Upper lobe of right lung (tissue), 1 donor: ENCODE measurements at regions not wholly inside any gene's neighbourhood (a gene's known extent, or its start where the extent isn't known, plus 50 kb on each side); places are given as distances from the start of the nearest gene placed in this dataset.

Experiments
- ATAC-seq: fragments of 200-7000 bp; cut with Tn5 transposase; one replicate; pipeline ENCODE4 v1.9.1; 2020; ENCODE audit warnings: mild to moderate bottlenecking, moderate library complexity
- DNase-seq: peaks from one replicate; pipeline ENCODE4 v3.0.0-alpha.2; 2020
- H3K27ac ChIP-seq: fragments of 200-600 bp; one replicate; pipeline ENCODE4 v1.8.0; 2022
- H3K27me3 ChIP-seq: fragments of 200-600 bp; one replicate; pipeline ENCODE4 v1.8.0; 2022; ENCODE audit warnings: mild to moderate bottlenecking
- H3K36me3 ChIP-seq: fragments of 200-600 bp; one replicate; pipeline ENCODE4 v1.8.0; 2022
- H3K4me1 ChIP-seq: fragments of 200-600 bp; one replicate; pipeline ENCODE4 v1.8.0; 2022
- H3K4me3 ChIP-seq: fragments of 200-600 bp; one replicate; pipeline ENCODE4 v1.8.0; 2022; ENCODE audit warnings: mild to moderate bottlenecking
- H3K9me3 ChIP-seq: fragments of 200-600 bp; one replicate; pipeline ENCODE4 v1.8.0; 2022
- intact Hi-C: fragments of 100-400 bp; cut with DNase I; formaldehyde crosslinking; loops from one replicate; pipeline ENCODE4 v1.11.0; 2022
- TF ChIP-seq, protein P1 (sequence below): fragments of 200-600 bp; IDR thresholded peaks from one replicate; pipeline ENCODE4 v1.8.0; 2022; ENCODE audit warnings: antibody characterized with exemption
- donor health status: DM: no; HTN: yes; CAD: no; lungs with severe emphysema.

DNA sequence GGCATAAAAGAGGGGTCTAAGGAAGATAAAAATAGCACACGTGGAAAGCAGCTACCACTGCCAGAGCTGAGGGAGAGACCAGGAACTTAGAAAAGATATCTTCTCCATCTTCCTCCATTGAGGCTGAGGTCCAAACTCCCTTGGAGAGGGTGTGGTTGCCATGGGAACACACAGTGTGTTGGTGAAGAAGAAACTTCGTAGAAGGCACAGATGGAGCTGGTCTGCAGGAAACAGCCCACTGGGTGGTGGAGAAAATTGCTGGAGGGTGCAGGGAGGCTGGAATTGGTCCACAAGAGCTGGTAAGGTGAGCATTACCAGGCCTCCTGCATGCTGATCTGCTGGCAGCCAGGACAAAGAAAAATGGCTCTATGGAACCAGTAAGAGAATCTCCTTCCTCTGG, 191.0 kb downstream of the HRH4 start:
- DNase-seq (no peak), ATAC-seq (no peak)
- Histone ChIP-seq H3K4me1 (no peaks in the 10 kb centered on the region), H3K9me3 (no peaks in the 10 kb centered on the region), H3K4me3 (no peak overlapping the region), H3K36me3 (no peaks in the 10 kb centered on the region), H3K27ac (no peak overlapping the region), H3K27me3 (no peaks in the 10 kb centered on the region)
- TF ChIP-seq, protein P1, sequence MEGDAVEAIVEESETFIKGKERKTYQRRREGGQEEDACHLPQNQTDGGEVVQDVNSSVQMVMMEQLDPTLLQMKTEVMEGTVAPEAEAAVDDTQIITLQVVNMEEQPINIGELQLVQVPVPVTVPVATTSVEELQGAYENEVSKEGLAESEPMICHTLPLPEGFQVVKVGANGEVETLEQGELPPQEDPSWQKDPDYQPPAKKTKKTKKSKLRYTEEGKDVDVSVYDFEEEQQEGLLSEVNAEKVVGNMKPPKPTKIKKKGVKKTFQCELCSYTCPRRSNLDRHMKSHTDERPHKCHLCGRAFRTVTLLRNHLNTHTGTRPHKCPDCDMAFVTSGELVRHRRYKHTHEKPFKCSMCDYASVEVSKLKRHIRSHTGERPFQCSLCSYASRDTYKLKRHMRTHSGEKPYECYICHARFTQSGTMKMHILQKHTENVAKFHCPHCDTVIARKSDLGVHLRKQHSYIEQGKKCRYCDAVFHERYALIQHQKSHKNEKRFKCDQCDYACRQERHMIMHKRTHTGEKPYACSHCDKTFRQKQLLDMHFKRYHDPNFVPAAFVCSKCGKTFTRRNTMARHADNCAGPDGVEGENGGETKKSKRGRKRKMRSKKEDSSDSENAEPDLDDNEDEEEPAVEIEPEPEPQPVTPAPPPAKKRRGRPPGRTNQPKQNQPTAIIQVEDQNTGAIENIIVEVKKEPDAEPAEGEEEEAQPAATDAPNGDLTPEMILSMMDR = no peak
- intact Hi-C loops = no loop called here

DNA sequence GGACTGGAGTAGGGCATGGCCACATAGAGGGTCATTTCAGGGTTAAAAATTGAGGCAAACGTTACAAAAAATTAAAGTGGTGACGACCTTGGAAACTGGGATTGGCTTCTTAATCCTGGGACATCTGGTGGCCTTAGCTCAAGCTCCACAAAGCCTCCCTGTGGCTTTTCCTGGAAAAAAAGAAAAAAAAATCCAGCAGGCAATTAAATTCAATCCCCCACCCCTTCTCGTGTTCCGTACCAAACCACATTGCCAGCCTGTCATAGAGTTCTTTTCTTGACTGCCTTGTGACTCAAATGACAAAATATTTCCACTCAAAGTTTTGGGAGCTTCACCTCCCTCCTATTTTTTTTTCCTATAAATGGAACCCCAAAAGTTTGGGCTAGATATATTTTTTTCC, 195.6 kb downstream of the HRH4 start:
- Histone ChIP-seq H3K4me3 (no peak overlapping the region), H3K9me3 (no peaks in the 10 kb centered on the region), H3K36me3 (no peaks in the 10 kb centered on the region), H3K4me1 (peaks cover 7% of the 10 kb centered on the region), H3K27me3 (no peaks in the 10 kb centered on the region), H3K27ac (no peak overlapping the region)
- TF ChIP-seq, protein P1 = no peak
- DNase-seq (no peak), ATAC-seq (no peak)
- intact Hi-C loops = no loop called here

DNA sequence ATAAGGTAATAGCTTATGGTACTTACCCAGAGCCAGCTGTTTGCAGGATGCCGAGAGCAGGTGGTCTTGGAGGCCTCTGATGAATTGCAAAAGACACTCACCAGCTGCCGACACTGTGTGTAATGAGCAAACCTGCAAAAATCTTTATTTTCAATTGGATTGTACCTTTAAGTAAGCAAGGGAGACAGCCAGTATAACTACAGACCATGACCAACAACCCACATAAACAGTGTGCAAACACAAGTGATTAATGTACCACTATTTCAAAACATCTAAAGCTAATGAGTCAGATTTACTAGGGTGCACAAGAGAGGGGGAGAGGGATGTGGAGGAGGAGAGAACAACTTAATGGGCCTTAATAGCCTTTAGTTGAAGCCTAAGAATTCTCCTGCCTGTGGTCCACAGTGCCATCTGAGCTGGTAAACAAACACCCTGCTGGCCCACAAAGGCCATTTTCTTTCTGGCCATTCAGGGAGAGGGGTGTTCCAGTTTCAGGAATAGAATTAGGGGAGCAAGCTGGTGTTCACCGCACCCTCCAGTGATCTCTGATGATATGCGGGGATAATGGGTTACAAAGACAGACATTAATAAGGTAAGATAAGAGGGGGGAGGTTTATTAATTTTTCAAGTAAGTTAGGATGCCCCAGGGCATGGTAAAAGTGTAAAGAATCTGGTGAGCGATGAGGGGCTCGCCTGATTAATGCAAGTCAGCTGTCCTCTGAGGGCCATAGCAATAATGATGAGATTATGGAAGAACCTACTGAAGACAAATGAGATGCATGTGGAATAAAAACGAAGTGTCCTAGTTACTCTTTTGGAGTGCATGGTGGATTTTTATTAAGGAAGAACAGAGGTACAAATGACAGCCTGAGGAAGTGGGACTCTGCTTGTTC, 196.4 kb downstream of the HRH4 start:
- Histone ChIP-seq H3K27ac (no peak overlapping the region), H3K36me3 (no peaks in the 10 kb centered on the region), H3K9me3 (no peaks in the 10 kb centered on the region), H3K4me3 (no peak overlapping the region), H3K27me3 (no peaks in the 10 kb centered on the region), H3K4me1 (peaks cover 7% of the 10 kb centered on the region)
- DNase-seq (no peak), ATAC-seq (no peak)
- intact Hi-C loops = no loop called here
- TF ChIP-seq, protein P1 = no peak

DNA sequence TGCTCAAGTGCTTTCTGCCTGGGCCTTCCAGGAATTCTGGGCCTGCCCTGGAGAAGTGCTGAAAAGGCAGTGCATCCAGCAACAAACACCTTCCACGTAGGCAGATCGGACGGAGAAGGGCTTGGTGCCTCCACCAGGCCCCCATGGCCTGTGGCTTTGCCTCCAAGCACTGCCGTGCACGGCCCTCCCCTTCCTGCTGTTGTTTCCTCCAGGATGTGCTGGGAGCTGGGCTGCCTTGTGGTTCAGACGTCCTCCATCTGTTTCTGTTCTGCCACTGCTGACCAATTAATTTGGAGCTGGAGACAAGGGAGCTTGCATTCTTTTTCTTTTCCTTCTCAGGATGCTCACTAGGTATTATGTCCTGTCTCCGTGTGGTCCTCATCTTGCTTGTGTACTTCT, 197.0 kb downstream of the HRH4 start:
- intact Hi-C loops = no loop called here
- Histone ChIP-seq H3K27me3 (no peaks in the 10 kb centered on the region), H3K4me3 (no peak overlapping the region), H3K4me1 (peaks cover 7% of the 10 kb centered on the region), H3K9me3 (no peaks in the 10 kb centered on the region), H3K36me3 (no peaks in the 10 kb centered on the region), H3K27ac (no peak overlapping the region)
- TF ChIP-seq, protein P1 = no peak
- DNase-seq (no peak), ATAC-seq (no peak)

DNA sequence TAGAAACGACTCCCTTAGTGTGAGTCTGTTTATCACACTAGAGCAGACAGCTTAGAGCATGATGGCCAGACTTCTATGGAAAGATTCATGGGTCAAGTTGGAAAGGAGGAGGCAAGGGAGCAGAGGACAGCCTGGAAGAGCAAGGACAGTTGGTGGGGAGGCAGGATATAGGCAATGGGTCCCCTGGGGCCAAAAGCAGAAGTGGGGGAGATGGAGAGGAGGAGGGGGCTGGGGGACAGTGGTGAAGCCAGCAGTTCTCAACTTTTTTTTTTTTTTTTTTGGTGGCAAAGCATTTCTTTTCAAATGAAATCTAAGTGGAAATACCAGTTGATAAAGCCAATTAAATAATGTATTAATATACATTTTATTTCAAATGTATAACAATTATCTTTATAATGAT, 197.9 kb downstream of the HRH4 start:
- no peak for ATAC-seq
- Histone ChIP-seq H3K27me3 (no peaks in the 10 kb centered on the region), H3K27ac (no peak overlapping the region), H3K4me3 (no peak overlapping the region), H3K9me3 (no peaks in the 10 kb centered on the region), H3K36me3 (no peaks in the 10 kb centered on the region), H3K4me1 (peaks cover 7% of the 10 kb centered on the region)
- TF ChIP-seq, protein P1 = no peak
- intact Hi-C loops = no loop called here
- no peak for DNase-seq
